HCT116 (cell line): ENCODE measurements at regions not wholly inside any gene's neighbourhood (a gene's known extent, or its start where the extent isn't known, plus 50 kb on each side); places are given as distances from the start of the nearest gene placed in this dataset.

Experiments
- CBX3 ChIP-seq: IDR thresholded peaks from 2 replicates; pipeline ENCODE4 v1.6.1; 2012; ENCODE audit warnings: low read depth
- EZH2 ChIP-seq: fragments of 200-600 bp; sonication (generic); IDR thresholded peaks from 2 replicates; pipeline ENCODE4 v1.6.1; 2017; ENCODE audit warnings: antibody characterized with exemption, mixed run types
- EZH2phosphoT487 ChIP-seq: fragments of 200-600 bp; IDR thresholded peaks from 2 replicates; pipeline ENCODE4 v1.6.1; 2018; ENCODE audit warnings: antibody characterized with exemption, borderline replicate concordance
- POLR2A ChIP-seq: IDR thresholded peaks from 2 replicates; pipeline ENCODE4 v1.7.0; 2011; ENCODE audit warnings: borderline replicate concordance; ENCODE audit not compliant: insufficient read depth, insufficient read length; ENCODE audit errors: extremely low read depth
- POLR2AphosphoS5 ChIP-seq: IDR thresholded peaks from 2 replicates; pipeline ENCODE4 v1.6.1; 2011; ENCODE audit warnings: mild to moderate bottlenecking, low read depth, low read length, moderate library complexity
- RAD21 ChIP-seq: IDR thresholded peaks from 2 replicates; pipeline ENCODE4 v1.6.1; 2012; ENCODE audit warnings: low read depth, mild to moderate bottlenecking
- SRF ChIP-seq: IDR thresholded peaks from 2 replicates; pipeline ENCODE4 v1.6.1; 2012; ENCODE audit warnings: low read depth
- YY1 ChIP-seq: IDR thresholded peaks from 2 replicates; pipeline ENCODE4 v1.6.1; 2011; ENCODE audit warnings: low read length, low read depth, moderate library complexity, mild to moderate bottlenecking; ENCODE audit not compliant: insufficient replicate concordance; ENCODE audit errors: extremely low read depth
- ZNF274 ChIP-seq: fragments of 200-500 bp; sonication (Bioruptor generic); IDR thresholded peaks from 2 replicates; pipeline ENCODE4 v1.6.1; 2014; ENCODE audit warnings: mild to moderate bottlenecking, low read depth, low read length, inconsistent platforms
- TF ChIP-seq, protein P1 (sequence below), 3 experiments: fragments of 200-600 bp in 1 of 3; sonication (generic) in 1 of 3; IDR thresholded peaks in 2 of 3; conservative IDR thresholded peaks in 1 of 3; 2 replicates each; pipeline ENCODE4 v1.5.1; 2012 to 2017; ENCODE audit warnings: low read depth in 2 of 3, low read length in 2 of 3, antibody characterized with exemption in 1 of 3, borderline replicate concordance in 1 of 3, control low read depth in 1 of 3, mild to moderate bottlenecking in 1 of 3, mixed read lengths in 1 of 3, mixed run types in 1 of 3, moderate library complexity in 1 of 3; ENCODE audit not compliant: insufficient read depth in 1 of 3
- TF ChIP-seq, protein P2 (sequence below): IDR thresholded peaks from 2 replicates; pipeline ENCODE4 v1.6.1; 2012
- TF ChIP-seq, protein P3 (sequence below): IDR thresholded peaks from 2 replicates; pipeline ENCODE4 v1.6.1; 2012

DNA sequence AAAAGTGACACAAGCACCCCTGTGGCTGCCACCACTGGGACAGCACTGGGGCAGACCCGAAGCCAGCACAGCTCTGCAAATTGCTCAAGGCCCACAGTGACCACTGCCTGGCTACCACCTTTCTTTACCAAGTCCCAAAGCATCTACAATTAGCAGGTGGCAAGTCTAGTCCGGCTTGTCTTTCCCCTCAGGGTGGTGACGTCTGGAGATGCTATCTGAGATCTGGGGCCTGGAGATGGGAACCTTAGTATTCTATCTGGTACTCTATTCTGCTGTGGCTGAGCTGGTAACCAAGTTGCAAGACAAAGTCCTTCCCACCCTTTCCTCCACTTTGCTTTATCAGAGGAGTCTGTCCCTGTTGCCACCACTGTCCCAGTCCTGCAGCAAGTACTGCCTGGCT lies 1010.1 kb upstream of the FLRT2 start:
- TF ChIP-seq YY1 (no peak), SRF (no peak), EZH2phosphoT487 (no peak), CBX3 (no peak), POLR2A (no peak), EZH2 (no peak), ZNF274 (no peak), POLR2AphosphoS5 (no peak), RAD21 (no peak)
- TF ChIP-seq, protein P1, sequence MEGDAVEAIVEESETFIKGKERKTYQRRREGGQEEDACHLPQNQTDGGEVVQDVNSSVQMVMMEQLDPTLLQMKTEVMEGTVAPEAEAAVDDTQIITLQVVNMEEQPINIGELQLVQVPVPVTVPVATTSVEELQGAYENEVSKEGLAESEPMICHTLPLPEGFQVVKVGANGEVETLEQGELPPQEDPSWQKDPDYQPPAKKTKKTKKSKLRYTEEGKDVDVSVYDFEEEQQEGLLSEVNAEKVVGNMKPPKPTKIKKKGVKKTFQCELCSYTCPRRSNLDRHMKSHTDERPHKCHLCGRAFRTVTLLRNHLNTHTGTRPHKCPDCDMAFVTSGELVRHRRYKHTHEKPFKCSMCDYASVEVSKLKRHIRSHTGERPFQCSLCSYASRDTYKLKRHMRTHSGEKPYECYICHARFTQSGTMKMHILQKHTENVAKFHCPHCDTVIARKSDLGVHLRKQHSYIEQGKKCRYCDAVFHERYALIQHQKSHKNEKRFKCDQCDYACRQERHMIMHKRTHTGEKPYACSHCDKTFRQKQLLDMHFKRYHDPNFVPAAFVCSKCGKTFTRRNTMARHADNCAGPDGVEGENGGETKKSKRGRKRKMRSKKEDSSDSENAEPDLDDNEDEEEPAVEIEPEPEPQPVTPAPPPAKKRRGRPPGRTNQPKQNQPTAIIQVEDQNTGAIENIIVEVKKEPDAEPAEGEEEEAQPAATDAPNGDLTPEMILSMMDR (IDR thresholded peaks at IDR 0.05 in 2 of 3, conservative IDR thresholded peaks at IDR 0.05 in 1 of 3; ENCODE audit: borderline replicate concordance in 1 of 3, insufficient read depth in 1 of 3, low read depth in 2 of 3, low read length in 2 of 3), result no peak
- TF ChIP-seq, protein P2, sequence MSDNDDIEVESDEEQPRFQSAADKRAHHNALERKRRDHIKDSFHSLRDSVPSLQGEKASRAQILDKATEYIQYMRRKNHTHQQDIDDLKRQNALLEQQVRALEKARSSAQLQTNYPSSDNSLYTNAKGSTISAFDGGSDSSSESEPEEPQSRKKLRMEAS, result no peak
- TF ChIP-seq, protein P3, sequence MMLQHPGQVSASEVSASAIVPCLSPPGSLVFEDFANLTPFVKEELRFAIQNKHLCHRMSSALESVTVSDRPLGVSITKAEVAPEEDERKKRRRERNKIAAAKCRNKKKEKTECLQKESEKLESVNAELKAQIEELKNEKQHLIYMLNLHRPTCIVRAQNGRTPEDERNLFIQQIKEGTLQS, result no peak
